ENCODE measurements at regions not wholly inside any gene's neighbourhood (a gene's known extent, or its start where the extent isn't known, plus 50 kb on each side); places are given as distances from the start of the nearest gene placed in this dataset.

DNA sequence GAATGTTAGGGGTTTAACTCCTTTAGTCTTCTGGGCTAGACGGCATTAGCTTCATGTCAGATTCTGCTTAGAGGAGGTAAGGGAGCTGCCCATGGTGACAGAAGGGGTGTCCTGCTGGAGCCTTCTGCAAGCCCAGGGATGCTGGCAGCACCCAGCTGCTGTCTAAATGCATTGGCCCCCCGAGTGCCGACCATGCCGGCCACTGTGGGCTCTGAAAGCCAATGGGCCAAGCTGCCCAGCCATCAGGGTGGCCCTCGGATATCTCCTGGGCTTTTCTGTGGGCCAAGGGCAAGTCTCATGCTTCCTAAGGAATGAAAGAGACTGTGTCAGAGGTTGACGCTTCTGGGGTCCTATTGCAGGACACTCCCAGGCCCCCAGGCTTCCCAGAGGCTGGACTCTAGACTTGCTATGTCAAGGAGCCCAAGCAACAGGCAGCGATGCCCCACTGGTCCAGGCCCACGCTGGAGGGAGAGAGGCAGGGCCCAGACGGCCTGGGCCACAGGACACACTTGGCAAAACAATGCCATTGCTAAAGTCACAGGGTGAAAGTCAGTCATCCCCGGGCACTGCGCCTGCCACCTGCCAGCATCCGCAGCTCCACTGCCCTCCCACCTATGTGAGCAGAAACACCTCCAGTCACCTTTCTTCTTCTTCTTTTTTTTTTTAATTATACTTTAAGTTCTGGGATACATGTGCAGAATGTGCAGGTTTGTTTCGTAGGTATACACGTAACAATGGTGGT is 160.2 kb upstream of the GPR12 start:
- in situ Hi-C loops (cut with MboI), result no loop called here
- WGBS (ENCODE audit: insufficient coverage, low coverage, missing lambda C conversion rate), result 6% methylated on average over 6 of the region's 14 CpGs
- Histone ChIP-seq H3K9me3 (replicated peaks; ENCODE audit: control insufficient read depth, insufficient read depth, low read depth, low read length) (no peaks in the 10 kb centered on the region), H3K27me3 (ENCODE audit: control insufficient read depth in 2 of 2, insufficient read depth in 2 of 2, low read length in 2 of 2) (peaks cover under 1 to 35% of the 10 kb centered on the region in 2 experiments; a peak in 4 of 5 replicates), H3K36me3 (ENCODE audit: control insufficient read depth, insufficient read depth, low read length) (no peaks in the 10 kb centered on the region), H3K27ac (ENCODE audit: extremely low read depth, low read depth, low read length) (no peak overlapping the region), H4K20me1 (replicated peaks; ENCODE audit: control insufficient read depth, insufficient read depth, low read length) (no peaks in the 10 kb centered on the region; the same call in 1 of the 2 replicates), H3K79me2 (ENCODE audit: control insufficient read depth, insufficient read depth, low read length) (no peaks in the 10 kb centered on the region), H2AFZ (ENCODE audit: low read depth, low read length) (no peak overlapping the region), H3K9ac (ENCODE audit: insufficient read depth in 1 of 2, low read depth in 2 of 2, low read length in 2 of 2) (no peak overlapping the region), H3K4me1 (replicated peaks in 1 of 2; ENCODE audit: control insufficient read depth in 2 of 2, insufficient read depth in 2 of 2, low read length in 2 of 2) (no peaks in the 10 kb centered on the region), H3K4me3 (no peak overlapping the region), H3K9me1 (ENCODE audit: control insufficient read depth, insufficient read depth, low read length) (no peaks in the 10 kb centered on the region), H3K4me2 (ENCODE audit: insufficient read depth, low read length) (no peak overlapping the region)
- FAIRE-seq (no peak), DNase-seq (ENCODE audit: extremely low read depth in 1 of 4, low spot score in 3 of 4) (no peak), ATAC-seq (no peak)
- ChIA-PET POLR2A (interaction anchor here (0.7 kb wide), 1 partner anchor 62 kb away, joined by 3 read pairs; no protein-coding TSS in a partner anchor), CTCF (ENCODE audit: low intra/inter-chr PET ratio) (no interaction called here)
- TF ChIP-seq NFYB (IDR thresholded peaks at IDR 0.05; ENCODE audit: extremely low read depth, insufficient read length), result no peak
- BruUV-seq (replicated peaks), result no TSS peak
- intact Hi-C loops (cut with micrococcal nuclease), result loop anchor here (10.0 kb wide), 1 partner anchor 436 kb away; no protein-coding TSS in a partner anchor

- Histone ChIP-seq H3K4me3 (no peak overlapping the region), H3K4me1 (replicated peaks in 1 of 2; ENCODE audit: control insufficient read depth in 2 of 2, insufficient read depth in 2 of 2, low read length in 2 of 2) (no peaks in the 10 kb centered on the region), H3K27me3 (ENCODE audit: control insufficient read depth in 2 of 2, insufficient read depth in 2 of 2, low read length in 2 of 2) (peaks cover 4 to 40% of the 10 kb centered on the region in 2 experiments; a peak in 4 of 5 replicates), H3K9me3 (replicated peaks; ENCODE audit: control insufficient read depth, insufficient read depth, low read depth, low read length) (no peaks in the 10 kb centered on the region), H3K9me1 (ENCODE audit: control insufficient read depth, insufficient read depth, low read length) (no peaks in the 10 kb centered on the region), H3K9ac (ENCODE audit: insufficient read depth in 1 of 2, low read depth in 2 of 2, low read length in 2 of 2) (no peak overlapping the region), H3K27ac (ENCODE audit: extremely low read depth, low read depth, low read length) (no peak overlapping the region), H4K20me1 (replicated peaks; ENCODE audit: control insufficient read depth, insufficient read depth, low read length) (no peaks in the 10 kb centered on the region; the same call in 1 of the 2 replicates), H3K79me2 (ENCODE audit: control insufficient read depth, insufficient read depth, low read length) (no peaks in the 10 kb centered on the region), H2AFZ (ENCODE audit: low read depth, low read length) (no peak overlapping the region), H3K36me3 (ENCODE audit: control insufficient read depth, insufficient read depth, low read length) (no peaks in the 10 kb centered on the region), H3K4me2 (ENCODE audit: insufficient read depth, low read length) (no peak overlapping the region)
- ChIA-PET POLR2A (no interaction called here), CTCF (ENCODE audit: low intra/inter-chr PET ratio) (no interaction called here)
- no TSS peak for BruUV-seq (replicated peaks)
- WGBS (ENCODE audit: insufficient coverage, low coverage, missing lambda C conversion rate), result 0% methylated on average over 2 of the region's 2 CpGs
- TF ChIP-seq CXXC5 (CRISPR knock-in tag; IDR thresholded peaks at IDR 0.05), result no peak
- DNase-seq (ENCODE audit: extremely low read depth in 1 of 4, low spot score in 3 of 4), result no peak
- in situ Hi-C loops (cut with MboI) (no loop called here), intact Hi-C loops (cut with micrococcal nuclease) (loop anchor here (10.0 kb wide), 1 partner anchor 435 kb away; no protein-coding TSS in a partner anchor)
- no peak for ATAC-seq
- no peak for FAIRE-seq
Measured at GRCh38 chr13:26919732-26920131, 159.1 kb upstream of the GPR12 start.

Measured in K562 (cell line).